Astrocyte of the cerebellum (primary cell): ENCODE measurements at regions not wholly inside any gene's neighbourhood (a gene's known extent, or its start where the extent isn't known, plus 50 kb on each side); places are given as distances from the start of the nearest gene placed in this dataset.
A peak's percentile ranks its signal among the peaks of the same experiment; 100 is the strongest.

Experiments used
- DNase-seq: peaks from one replicate; pipeline ENCODE4 v3.0.0-alpha.2; 2011; ENCODE audit warnings: low read depth
- H3K4me3 ChIP-seq: 2 replicates; pipeline ENCODE4 v1.5.1; 2011; ENCODE audit warnings: mild to moderate bottlenecking, low read depth, low read length, moderate library complexity
- CTCF ChIP-seq: IDR thresholded peaks from 2 replicates; pipeline ENCODE4 v1.5.1; 2012; ENCODE audit warnings: low read length, low read depth, moderate library complexity, mild to moderate bottlenecking; ENCODE audit errors: missing control alignments
- in situ Hi-C: cut with HindIII; loops from 2 replicates; pipeline ENCODE4 v1.10.0; 2017; ENCODE audit warnings: low sequenced_read_pairs

GRCh38 chr2:58875436-58875835, 634.3 kb upstream of the FANCL start:
- in situ Hi-C loops: no loop called here
- no peak for DNase-seq
- no peak for TF ChIP-seq CTCF
- H3K4me3 ChIP-seq: no peak overlapping the region

GRCh38 chr2:58871469-58872142, 630.5 kb upstream of the FANCL start:
- in situ Hi-C loops: no loop called here
- no peak overlapping the region for H3K4me3 ChIP-seq
- no peak for TF ChIP-seq CTCF
- DNase-seq: no peak

- no peak for TF ChIP-seq CTCF
- DNase-seq: no peak
- no peak overlapping the region for H3K4me3 ChIP-seq
- in situ Hi-C loops: no loop called here
Observed at GRCh38 chr2:58870704-58871103, 629.6 kb upstream of the FANCL start.

GRCh38 chr2:58866946-58867345, 625.8 kb upstream of the FANCL start:
- no peak for TF ChIP-seq CTCF
- H3K4me3 ChIP-seq: no peak overlapping the region
- no peak for DNase-seq
- in situ Hi-C loops: no loop called here

GRCh38 chr2:58866527-58866926, 625.4 kb upstream of the FANCL start:
- DNase-seq: no peak
- in situ Hi-C loops: no loop called here
- no peak for TF ChIP-seq CTCF
- H3K4me3 ChIP-seq: no peak overlapping the region

GRCh38 chr2:58866040-58866439, 624.9 kb upstream of the FANCL start:
- no peak for TF ChIP-seq CTCF
- peak; percentile 58 for DNase-seq
- in situ Hi-C loops: no loop called here
- H3K4me3 ChIP-seq: no peak overlapping the region

GRCh38 chr2:58865436-58865835, 624.3 kb upstream of the FANCL start:
- H3K4me3 ChIP-seq: no peak overlapping the region
- no peak for DNase-seq
- in situ Hi-C loops: no loop called here
- TF ChIP-seq CTCF: no peak
